PC-9 (cell line): ENCODE measurements at regions not wholly inside any gene's neighbourhood (a gene's known extent, or its start where the extent isn't known, plus 50 kb on each side); places are given as distances from the start of the nearest gene placed in this dataset.

ENCODE experiments used
- BruUV-seq: library from RNA; stranded (reverse); fragments of 400-500 nt; replicated peaks from 2 replicates; lab custom pipeline; 2021; lab: Mats Ljungman, UMichigan
- CTCF ChIA-PET: fragments of 300-600 bp; sonication (Branson Sonifier 250); formaldehyde crosslinking; loops from one replicate; lab custom pipeline; 2022; ENCODE audit warnings: antibody characterized with exemption; lab: Charles Lee
- POLR2A ChIA-PET: fragments of 300-600 bp; sonication (Branson Sonifier 250); formaldehyde crosslinking; loops from one replicate; lab custom pipeline; 2022; ENCODE audit warnings: antibody characterized with exemption; ENCODE audit not compliant: unreplicated experiment; lab: Charles Lee
- DNase-seq, 2 experiments: peaks; one replicate each; pipeline versions ENCODE4 v3.0.0 to v3.0.0-alpha.2; 2015 to 2022; ENCODE audit warnings: mixed read lengths in 1 of 2
- H2AFZ ChIP-seq: fragments of 200-600 bp; sonication (generic); 2 replicates; pipeline ENCODE4 v1.8.1; 2017; ENCODE audit warnings: antibody characterized with exemption
- H3F3A ChIP-seq: fragments of 200-600 bp; sonication (generic); 2 replicates; pipeline ENCODE4 v1.8.1; 2017; ENCODE audit warnings: antibody characterized with exemption, mild to moderate bottlenecking, low read depth; ENCODE audit not compliant: insufficient read depth
- H3K27ac ChIP-seq: fragments of 200-600 bp; sonication (generic); 2 replicates; pipeline ENCODE4 v1.6.1; 2016; ENCODE audit warnings: mixed run types
- H3K27me3 ChIP-seq: fragments of 200-600 bp; sonication (generic); 2 replicates; pipeline ENCODE4 v1.6.1; 2016; ENCODE audit warnings: low read depth, mixed run types; ENCODE audit not compliant: insufficient read depth
- H3K36me3 ChIP-seq: fragments of 200-600 bp; sonication (generic); 2 replicates; pipeline ENCODE4 v1.6.1; 2016; ENCODE audit warnings: low read depth, mixed run types
- H3K4me1 ChIP-seq: fragments of 200-600 bp; sonication (generic); replicated peaks from 2 replicates; pipeline ENCODE4 v1.6.1; 2016; ENCODE audit warnings: mixed run types; ENCODE audit not compliant: insufficient read depth
- H3K4me2 ChIP-seq: fragments of 200-600 bp; sonication (generic); 2 replicates; pipeline ENCODE4 v1.6.1; 2017; ENCODE audit warnings: mixed run types
- H3K4me3 ChIP-seq: fragments of 200-600 bp; sonication (generic); 2 replicates; pipeline ENCODE4 v1.6.1; 2016; ENCODE audit warnings: mixed run types
- H3K79me2 ChIP-seq: fragments of 200-600 bp; sonication (generic); 2 replicates; pipeline ENCODE4 v1.6.1; 2017; ENCODE audit warnings: low read depth, mixed run types
- H3K9me2 ChIP-seq: fragments of 200-600 bp; sonication (generic); 2 replicates; pipeline ENCODE4 v1.8.1; 2017; ENCODE audit warnings: mild to moderate bottlenecking; ENCODE audit not compliant: insufficient read depth
- H3K9me3 ChIP-seq: fragments of 200-600 bp; sonication (generic); 2 replicates; pipeline ENCODE4 v1.8.1; 2016; ENCODE audit warnings: low read depth; ENCODE audit not compliant: insufficient read depth
- H4K20me1 ChIP-seq: fragments of 200-600 bp; sonication (generic); 2 replicates; pipeline ENCODE4 v1.8.1; 2017; ENCODE audit not compliant: insufficient read depth
- EZH2 ChIP-seq: fragments of 200-600 bp; sonication (generic); IDR thresholded peaks from 2 replicates; pipeline ENCODE4 v1.8.0; 2017; ENCODE audit warnings: antibody characterized with exemption, low read depth
- intact Hi-C: fragments of 100-400 bp; cut with micrococcal nuclease; formaldehyde crosslinking; loops from one replicate; pipeline ENCODE4 v1.10.0; 2022; ENCODE audit not compliant: unreplicated experiment
- TF ChIP-seq, protein P1 (sequence below): fragments of 200-600 bp; sonication (generic); conservative IDR thresholded peaks from 2 replicates; pipeline ENCODE4 v1.6.1; 2017; ENCODE audit warnings: mixed run types, antibody characterized with exemption, mild to moderate bottlenecking, moderate library complexity

- TF ChIP-seq, protein P1, sequence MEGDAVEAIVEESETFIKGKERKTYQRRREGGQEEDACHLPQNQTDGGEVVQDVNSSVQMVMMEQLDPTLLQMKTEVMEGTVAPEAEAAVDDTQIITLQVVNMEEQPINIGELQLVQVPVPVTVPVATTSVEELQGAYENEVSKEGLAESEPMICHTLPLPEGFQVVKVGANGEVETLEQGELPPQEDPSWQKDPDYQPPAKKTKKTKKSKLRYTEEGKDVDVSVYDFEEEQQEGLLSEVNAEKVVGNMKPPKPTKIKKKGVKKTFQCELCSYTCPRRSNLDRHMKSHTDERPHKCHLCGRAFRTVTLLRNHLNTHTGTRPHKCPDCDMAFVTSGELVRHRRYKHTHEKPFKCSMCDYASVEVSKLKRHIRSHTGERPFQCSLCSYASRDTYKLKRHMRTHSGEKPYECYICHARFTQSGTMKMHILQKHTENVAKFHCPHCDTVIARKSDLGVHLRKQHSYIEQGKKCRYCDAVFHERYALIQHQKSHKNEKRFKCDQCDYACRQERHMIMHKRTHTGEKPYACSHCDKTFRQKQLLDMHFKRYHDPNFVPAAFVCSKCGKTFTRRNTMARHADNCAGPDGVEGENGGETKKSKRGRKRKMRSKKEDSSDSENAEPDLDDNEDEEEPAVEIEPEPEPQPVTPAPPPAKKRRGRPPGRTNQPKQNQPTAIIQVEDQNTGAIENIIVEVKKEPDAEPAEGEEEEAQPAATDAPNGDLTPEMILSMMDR: no peak
- no peak for TF ChIP-seq EZH2
- Histone ChIP-seq H3K4me1 (peaks cover 4% of the 10 kb centered on the region; the same call in 1 of the 2 replicates), H3K27ac (no peak overlapping the region), H4K20me1 (no peaks in the 10 kb centered on the region), H2AFZ (no peak overlapping the region), H3K4me2 (no peak overlapping the region), H3K9me2 (no peaks in the 10 kb centered on the region; the same call in 1 of the 2 replicates), H3K79me2 (no peaks in the 10 kb centered on the region), H3K4me3 (no peak overlapping the region), H3F3A (no peaks in the 10 kb centered on the region), H3K9me3 (no peaks in the 10 kb centered on the region), H3K36me3 (no peaks in the 10 kb centered on the region), H3K27me3 (no peaks in the 10 kb centered on the region)
- BruUV-seq: no TSS peak
- ChIA-PET POLR2A (no interaction called here), CTCF (no interaction called here)
- intact Hi-C loops: no loop called here
- DNase-seq: no peak
Measured at GRCh38 chr5:21685522-21685921, 1167.6 kb downstream of the CDH12 start.

GRCh38 chr5:21684992-21685391, 1168.2 kb downstream of the CDH12 start:
- intact Hi-C loops: no loop called here
- Histone ChIP-seq H3K36me3 (no peaks in the 10 kb centered on the region), H3K79me2 (no peaks in the 10 kb centered on the region), H3K9me2 (no peaks in the 10 kb centered on the region; the same call in 1 of the 2 replicates), H2AFZ (no peak overlapping the region), H3K27ac (no peak overlapping the region), H3K9me3 (no peaks in the 10 kb centered on the region), H3K4me3 (no peak overlapping the region), H3K4me2 (no peak overlapping the region), H3F3A (no peaks in the 10 kb centered on the region), H3K27me3 (no peaks in the 10 kb centered on the region), H3K4me1 (peaks cover 9% of the 10 kb centered on the region; the same call in 1 of the 2 replicates), H4K20me1 (no peaks in the 10 kb centered on the region)
- TF ChIP-seq EZH2: no peak
- TF ChIP-seq, protein P1: no peak
- POLR2A ChIA-PET: no interaction called here
- CTCF ChIA-PET: no interaction called here
- no peak for DNase-seq
- no TSS peak for BruUV-seq

DNA sequence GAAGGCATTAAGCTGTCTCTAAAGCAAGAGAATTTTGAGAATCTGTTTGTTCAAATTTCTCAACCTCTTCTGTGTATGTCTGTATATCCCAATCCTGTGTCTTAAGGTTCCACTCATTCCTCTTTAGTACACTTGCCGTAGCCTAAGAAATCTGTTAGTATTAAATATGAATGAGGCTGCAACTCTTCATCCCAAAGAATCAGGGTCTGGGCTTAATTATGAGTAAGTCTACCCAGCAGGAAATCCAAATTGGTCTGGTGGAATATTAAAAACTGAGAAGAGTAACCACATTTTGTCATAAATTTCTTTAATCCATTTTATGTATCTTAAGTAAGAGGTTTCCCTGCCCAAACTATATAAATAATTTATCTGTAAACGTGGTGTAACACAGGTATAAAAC, 1171.2 kb downstream of the CDH12 start:
- H2AFZ ChIP-seq: no peak overlapping the region
- ChIA-PET POLR2A (interaction anchor here (0.7 kb wide), 1 partner anchor 19 kb away, joined by 3 read pairs; no protein-coding TSS in a partner anchor), CTCF (interaction anchor here (0.6 kb wide), 1 partner anchor 46 kb away, joined by 3 read pairs; no protein-coding TSS in a partner anchor)
- no peak overlapping the region for H3K27ac ChIP-seq
- H3K27me3 ChIP-seq: no peaks in the 10 kb centered on the region
- no peaks in the 10 kb centered on the region for H3F3A ChIP-seq
- peaks cover 11% of the 10 kb centered on the region; the same call in 1 of the 2 replicates for H3K4me1 ChIP-seq
- no TSS peak for BruUV-seq
- no peaks in the 10 kb centered on the region for H4K20me1 ChIP-seq
- TF ChIP-seq EZH2: no peak
- TF ChIP-seq, protein P1: no peak
- H3K36me3 ChIP-seq: no peaks in the 10 kb centered on the region
- H3K9me3 ChIP-seq: no peaks in the 10 kb centered on the region
- H3K9me2 ChIP-seq: no peaks in the 10 kb centered on the region; the same call in 1 of the 2 replicates
- DNase-seq: no peak
- intact Hi-C loops: no loop called here
- no peak overlapping the region for H3K4me2 ChIP-seq
- H3K79me2 ChIP-seq: no peaks in the 10 kb centered on the region
- no peak overlapping the region for H3K4me3 ChIP-seq
